Tibial artery (tissue), 4 donors: ENCODE measurements at regions not wholly inside any gene's neighbourhood (a gene's known extent, or its start where the extent isn't known, plus 50 kb on each side); places are given as distances from the start of the nearest gene placed in this dataset.

Experiments
- DNase-seq, 2 donors: peaks; one replicate each; pipeline ENCODE4 v3.0.0-alpha.2; 2019
- H3K27ac ChIP-seq, 2 donors: fragments of 200-600 bp; sonication (generic) in 1 of 2; 1 replicate in 1 of 2; 2 replicates in 1 of 2; pipeline ENCODE4 v1.5.1; 2018 to 2019; ENCODE audit warnings: mild to moderate bottlenecking in 1 of 2
- H3K27me3 ChIP-seq, 2 donors: fragments of 200-600 bp; sonication (generic) in 1 of 2; one replicate each; pipeline versions ENCODE4 v1.5.1 to v1.6.0; 2016 to 2019
- H3K36me3 ChIP-seq, 3 donors: fragments of 200-600 bp; sonication (generic) in 2 of 3; one replicate each; pipeline ENCODE4 v1.5.1; 2016 to 2019; ENCODE audit warnings: mild to moderate bottlenecking in 2 of 3
- H3K4me1 ChIP-seq, 4 donors: fragments of 200-600 bp; sonication (generic) in 2 of 4; 1 replicate in 3 of 4; 2 replicates in 1 of 4; pipeline ENCODE4 v1.5.1; 2016 to 2019
- H3K4me3 ChIP-seq, 2 donors: fragments of 200-600 bp; sonication (generic) in 1 of 2; 1 replicate in 1 of 2; 2 replicates in 1 of 2; pipeline ENCODE4 v1.5.1; 2018 to 2019; ENCODE audit warnings: mild to moderate bottlenecking in 2 of 2
- H3K9me3 ChIP-seq, 3 donors: fragments of 200-600 bp; sonication (generic) in 1 of 3; one replicate each; pipeline ENCODE4 v1.5.1; 2016 to 2019
- intact Hi-C: fragments of 100-400 bp; cut with DNase I; formaldehyde crosslinking; loops from one replicate; pipeline ENCODE4 v1.15.0; 2023; ENCODE audit warnings: low total_unique reads
- TF ChIP-seq, protein P1 (sequence below), 2 experiments: fragments of 200-600 bp in 1 of 2; fragments of 450-650 bp in 1 of 2; IDR thresholded peaks; one replicate each; pipeline ENCODE4 v1.5.1; 2017 to 2019; ENCODE audit warnings: antibody characterized with exemption in 2 of 2, mild to moderate bottlenecking in 1 of 2, moderate library complexity in 1 of 2

DNA sequence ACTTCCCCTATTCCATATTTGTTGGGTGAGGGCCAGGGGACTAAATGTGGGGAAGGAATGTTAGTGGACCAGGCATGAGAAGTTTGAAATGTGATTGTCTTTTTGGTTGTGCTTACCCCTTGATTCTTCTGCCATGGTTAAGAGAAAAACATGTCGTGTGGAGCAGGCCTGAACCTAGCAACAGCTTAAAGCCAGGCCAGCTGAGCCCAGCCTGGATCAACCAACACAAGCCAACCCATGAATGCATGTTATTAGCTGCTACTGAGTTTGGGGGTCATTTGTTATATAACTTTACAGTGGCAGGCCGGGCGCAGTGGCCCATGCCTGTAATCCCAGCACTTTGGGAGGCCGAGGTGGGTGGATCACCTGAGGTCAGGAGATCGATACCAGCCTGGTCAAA is 52.4 kb upstream of the TRIO start:
- Histone ChIP-seq H3K36me3 (no peaks in the 10 kb centered on the region), H3K27me3 (peaks cover 0 to 2% of the 10 kb centered on the region in 2 donors), H3K27ac (no peak overlapping the region), H3K4me3 (no peak overlapping the region), H3K4me1 (no peaks in the 10 kb centered on the region), H3K9me3 (peaks cover 0 to 7% (median 3%) of the 10 kb centered on the region in 3 donors)
- no peak for DNase-seq
- TF ChIP-seq, protein P1, sequence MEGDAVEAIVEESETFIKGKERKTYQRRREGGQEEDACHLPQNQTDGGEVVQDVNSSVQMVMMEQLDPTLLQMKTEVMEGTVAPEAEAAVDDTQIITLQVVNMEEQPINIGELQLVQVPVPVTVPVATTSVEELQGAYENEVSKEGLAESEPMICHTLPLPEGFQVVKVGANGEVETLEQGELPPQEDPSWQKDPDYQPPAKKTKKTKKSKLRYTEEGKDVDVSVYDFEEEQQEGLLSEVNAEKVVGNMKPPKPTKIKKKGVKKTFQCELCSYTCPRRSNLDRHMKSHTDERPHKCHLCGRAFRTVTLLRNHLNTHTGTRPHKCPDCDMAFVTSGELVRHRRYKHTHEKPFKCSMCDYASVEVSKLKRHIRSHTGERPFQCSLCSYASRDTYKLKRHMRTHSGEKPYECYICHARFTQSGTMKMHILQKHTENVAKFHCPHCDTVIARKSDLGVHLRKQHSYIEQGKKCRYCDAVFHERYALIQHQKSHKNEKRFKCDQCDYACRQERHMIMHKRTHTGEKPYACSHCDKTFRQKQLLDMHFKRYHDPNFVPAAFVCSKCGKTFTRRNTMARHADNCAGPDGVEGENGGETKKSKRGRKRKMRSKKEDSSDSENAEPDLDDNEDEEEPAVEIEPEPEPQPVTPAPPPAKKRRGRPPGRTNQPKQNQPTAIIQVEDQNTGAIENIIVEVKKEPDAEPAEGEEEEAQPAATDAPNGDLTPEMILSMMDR (IDR thresholded peaks at IDR 0.05): no peak
- intact Hi-C loops: no loop called here

DNA sequence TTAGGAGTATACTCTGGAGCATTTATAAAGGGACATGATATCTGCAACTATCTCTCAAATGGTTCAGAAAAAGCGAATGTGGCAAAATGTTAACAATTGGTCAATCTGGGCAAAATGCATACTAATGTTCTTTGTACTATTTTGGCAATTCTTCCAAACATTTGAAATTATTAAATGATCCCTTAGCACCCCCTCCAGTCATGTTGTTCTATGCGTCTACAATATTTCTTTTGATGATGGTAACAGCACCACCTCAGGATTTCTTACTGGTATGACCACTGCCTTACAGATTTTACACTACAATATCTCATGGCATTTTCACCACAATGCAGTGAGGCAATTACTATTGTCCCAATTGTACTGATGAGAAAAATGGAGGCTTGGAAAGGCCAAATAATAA is 52.9 kb upstream of the TRIO start:
- intact Hi-C loops: no loop called here
- Histone ChIP-seq H3K36me3 (no peaks in the 10 kb centered on the region), H3K4me3 (no peak overlapping the region), H3K27me3 (peaks cover 0 to 2% of the 10 kb centered on the region in 2 donors), H3K9me3 (peaks cover 0 to 7% (median 3%) of the 10 kb centered on the region in 3 donors), H3K27ac (no peak overlapping the region), H3K4me1 (no peaks in the 10 kb centered on the region)
- TF ChIP-seq, protein P1 (IDR thresholded peaks at IDR 0.05): no peak
- DNase-seq: no peak

DNA sequence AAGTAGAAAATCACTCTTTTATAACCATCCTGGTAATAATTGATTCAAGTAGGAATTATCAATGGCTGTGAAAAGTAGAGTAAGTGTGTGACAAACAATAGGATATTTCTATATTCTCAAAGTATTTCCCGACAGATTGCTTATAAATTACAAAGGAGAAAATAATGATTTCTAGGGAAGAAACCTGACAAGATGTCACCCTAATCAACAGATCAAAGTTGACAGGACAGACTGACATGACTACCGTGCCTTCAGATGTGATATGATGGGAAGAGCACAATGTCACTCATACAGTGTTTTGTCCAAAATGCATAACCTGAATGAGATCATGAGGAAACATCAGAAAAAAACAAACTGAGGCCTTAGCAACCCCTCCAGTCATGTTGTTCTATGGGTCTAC is 53.9 kb upstream of the TRIO start:
- intact Hi-C loops: no loop called here
- Histone ChIP-seq H3K36me3 (no peaks in the 10 kb centered on the region), H3K4me3 (no peak overlapping the region), H3K27me3 (peaks cover 0 to 2% of the 10 kb centered on the region in 2 donors), H3K4me1 (no peaks in the 10 kb centered on the region), H3K27ac (no peak overlapping the region), H3K9me3 (peaks cover 0 to 7% (median 3%) of the 10 kb centered on the region in 3 donors)
- TF ChIP-seq, protein P1 (IDR thresholded peaks at IDR 0.05): no peak
- no peak for DNase-seq

DNA sequence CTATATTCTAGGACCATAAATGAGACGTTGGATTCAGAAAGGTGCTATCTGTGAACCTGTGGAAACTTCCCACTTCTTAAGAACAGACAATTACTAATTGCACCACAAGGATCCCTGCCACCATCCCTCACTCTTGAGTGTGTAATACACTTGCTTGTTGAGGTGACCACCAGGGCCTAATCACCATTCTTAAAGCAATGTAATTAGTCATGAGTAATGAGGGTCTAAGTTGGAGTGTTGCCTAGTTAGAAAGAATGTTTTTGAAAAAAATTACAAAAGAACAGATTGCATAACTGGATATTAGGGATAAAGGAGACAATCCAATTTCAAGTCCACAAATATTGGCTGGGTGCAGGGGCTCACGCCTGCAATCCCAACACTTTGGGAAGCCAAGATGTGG is 56.9 kb upstream of the TRIO start:
- Histone ChIP-seq H3K4me3 (no peak overlapping the region), H3K27ac (no peak overlapping the region), H3K4me1 (no peaks in the 10 kb centered on the region), H3K27me3 (no peaks in the 10 kb centered on the region), H3K9me3 (peaks cover 0 to 11% (median 3%) of the 10 kb centered on the region in 3 donors), H3K36me3 (no peaks in the 10 kb centered on the region)
- DNase-seq: no peak
- TF ChIP-seq, protein P1 (IDR thresholded peaks at IDR 0.05): no peak
- intact Hi-C loops: no loop called here

DNA sequence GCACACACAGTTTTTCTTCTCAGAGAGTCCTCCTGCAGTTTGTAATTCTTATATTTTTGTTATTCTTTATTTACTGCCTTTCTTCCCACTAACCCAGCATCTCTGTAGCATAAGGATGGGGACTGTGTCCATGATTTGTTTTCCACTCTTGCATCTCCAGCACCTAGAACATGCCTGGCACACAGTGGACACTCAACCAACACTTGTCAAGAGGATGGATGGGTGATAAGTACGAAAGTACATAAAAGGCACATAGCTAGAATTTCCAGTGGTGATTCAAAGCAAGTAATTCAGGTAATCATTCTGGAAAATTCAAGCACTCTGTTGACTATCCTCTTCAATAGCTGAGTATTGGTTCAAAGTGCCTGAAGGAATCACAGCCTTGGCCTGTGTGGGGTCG is 60.2 kb upstream of the TRIO start:
- Histone ChIP-seq H3K36me3 (no peaks in the 10 kb centered on the region), H3K9me3 (peaks cover 0 to 4% (median 0%) of the 10 kb centered on the region in 3 donors), H3K27me3 (no peaks in the 10 kb centered on the region), H3K4me1 (no peaks in the 10 kb centered on the region), H3K27ac (no peak overlapping the region), H3K4me3 (no peak overlapping the region)
- intact Hi-C loops: no loop called here
- DNase-seq: no peak
- TF ChIP-seq, protein P1 (IDR thresholded peaks at IDR 0.05): no peak

DNA sequence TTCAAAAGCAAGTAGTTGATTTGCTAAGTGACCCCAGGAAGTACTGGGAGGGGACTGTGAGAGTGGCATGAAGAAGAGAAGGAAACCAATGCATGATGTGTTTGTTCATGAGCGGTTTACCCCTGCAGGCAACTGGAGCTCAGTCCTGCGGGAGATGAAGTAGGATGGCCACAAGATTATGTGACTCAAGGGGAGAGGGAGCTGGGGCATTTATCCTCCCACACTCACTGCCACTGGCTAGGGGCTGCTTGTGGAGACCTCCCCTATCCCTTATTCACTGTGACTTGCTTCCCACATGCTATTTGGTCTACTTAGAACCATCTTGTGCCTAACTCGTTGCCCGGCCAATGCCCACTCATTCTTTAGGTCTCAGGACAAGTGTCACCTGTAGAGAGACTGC is 60.6 kb upstream of the TRIO start:
- Histone ChIP-seq H3K4me3 (no peak overlapping the region), H3K36me3 (no peaks in the 10 kb centered on the region), H3K27me3 (no peaks in the 10 kb centered on the region), H3K4me1 (no peaks in the 10 kb centered on the region), H3K27ac (no peak overlapping the region), H3K9me3 (peaks cover 0 to 4% (median 0%) of the 10 kb centered on the region in 3 donors)
- no peak for DNase-seq
- TF ChIP-seq, protein P1 (IDR thresholded peaks at IDR 0.05): no peak
- intact Hi-C loops: no loop called here
